Ovary (tissue), 3 donors: ENCODE measurements at regions not wholly inside any gene's neighbourhood (a gene's known extent, or its start where the extent isn't known, plus 50 kb on each side); places are given as distances from the start of the nearest gene placed in this dataset.

Experiments
- POLR2A ChIP-seq: fragments of 450-650 bp; IDR thresholded peaks from one replicate; pipeline ENCODE4 v1.6.1; 2017; ENCODE audit warnings: antibody characterized with exemption, mild to moderate bottlenecking, moderate library complexity
- TF ChIP-seq, protein P1 (sequence below), 3 donors: fragments of 450-650 bp in 2 of 3; fragments of 200-600 bp in 1 of 3; IDR thresholded peaks; one replicate each; pipeline versions ENCODE4 v1.5.1 to v1.8.0; 2016 to 2022; ENCODE audit warnings: antibody characterized with exemption in 3 of 3, mild to moderate bottlenecking in 1 of 3
- donor health status: DM: no; HTN: no; CAD: no.

DNA sequence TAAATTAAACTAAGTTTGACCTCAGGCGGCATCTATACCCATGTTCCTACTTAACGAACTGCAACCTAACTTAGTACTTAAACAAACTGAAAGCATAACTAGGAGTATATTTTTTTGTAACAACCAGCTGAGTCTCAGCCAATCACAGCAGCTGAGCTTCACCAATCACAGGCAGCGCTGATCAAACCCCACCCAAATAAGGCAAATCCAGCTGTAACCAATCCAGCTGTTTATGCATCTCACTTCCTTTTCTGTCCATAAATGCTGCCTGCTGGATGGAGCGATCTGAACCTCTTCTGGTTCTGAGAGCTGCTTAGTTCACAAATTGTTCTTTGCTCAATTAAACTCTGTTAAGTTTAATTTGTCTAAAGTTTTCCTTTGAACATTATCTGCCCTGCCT, 131.3 kb downstream of the PMP22 start:
- TF ChIP-seq, protein P1, sequence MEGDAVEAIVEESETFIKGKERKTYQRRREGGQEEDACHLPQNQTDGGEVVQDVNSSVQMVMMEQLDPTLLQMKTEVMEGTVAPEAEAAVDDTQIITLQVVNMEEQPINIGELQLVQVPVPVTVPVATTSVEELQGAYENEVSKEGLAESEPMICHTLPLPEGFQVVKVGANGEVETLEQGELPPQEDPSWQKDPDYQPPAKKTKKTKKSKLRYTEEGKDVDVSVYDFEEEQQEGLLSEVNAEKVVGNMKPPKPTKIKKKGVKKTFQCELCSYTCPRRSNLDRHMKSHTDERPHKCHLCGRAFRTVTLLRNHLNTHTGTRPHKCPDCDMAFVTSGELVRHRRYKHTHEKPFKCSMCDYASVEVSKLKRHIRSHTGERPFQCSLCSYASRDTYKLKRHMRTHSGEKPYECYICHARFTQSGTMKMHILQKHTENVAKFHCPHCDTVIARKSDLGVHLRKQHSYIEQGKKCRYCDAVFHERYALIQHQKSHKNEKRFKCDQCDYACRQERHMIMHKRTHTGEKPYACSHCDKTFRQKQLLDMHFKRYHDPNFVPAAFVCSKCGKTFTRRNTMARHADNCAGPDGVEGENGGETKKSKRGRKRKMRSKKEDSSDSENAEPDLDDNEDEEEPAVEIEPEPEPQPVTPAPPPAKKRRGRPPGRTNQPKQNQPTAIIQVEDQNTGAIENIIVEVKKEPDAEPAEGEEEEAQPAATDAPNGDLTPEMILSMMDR (IDR thresholded peaks at IDR 0.05): no peak
- no peak for TF ChIP-seq POLR2A
